ENCODE measurements at regions not wholly inside any gene's neighbourhood (a gene's known extent, or its start where the extent isn't known, plus 50 kb on each side); places are given as distances from the start of the nearest gene placed in this dataset.

GRCh38 chr7:79658304-79658703, 204.8 kb upstream of the MAGI2 start:
- Histone ChIP-seq H3K9me3 (no peaks in the 10 kb centered on the region), H3K4me3 (no peak overlapping the region), H3K27me3 (no peaks in the 10 kb centered on the region), H3K4me1 (no peaks in the 10 kb centered on the region), H3K36me3 (no peaks in the 10 kb centered on the region), H3K27ac (no peak overlapping the region)
- ATAC-seq (no peak), DNase-seq (no peak)
- TF ChIP-seq POLR2A (IDR thresholded peaks at IDR 0.05) (no peak), CTCF (IDR thresholded peaks at IDR 0.05 in 4 of 5, conservative IDR thresholded peaks at IDR 0.05 in 1 of 5) (no peak)
- in situ Hi-C loops (cut with MboI; ENCODE audit: low sequenced_read_pairs in 4 of 4) (no loop called here), intact Hi-C loops (cut with DNase I; ENCODE audit: low total_unique reads) (no loop called here)

DNA sequence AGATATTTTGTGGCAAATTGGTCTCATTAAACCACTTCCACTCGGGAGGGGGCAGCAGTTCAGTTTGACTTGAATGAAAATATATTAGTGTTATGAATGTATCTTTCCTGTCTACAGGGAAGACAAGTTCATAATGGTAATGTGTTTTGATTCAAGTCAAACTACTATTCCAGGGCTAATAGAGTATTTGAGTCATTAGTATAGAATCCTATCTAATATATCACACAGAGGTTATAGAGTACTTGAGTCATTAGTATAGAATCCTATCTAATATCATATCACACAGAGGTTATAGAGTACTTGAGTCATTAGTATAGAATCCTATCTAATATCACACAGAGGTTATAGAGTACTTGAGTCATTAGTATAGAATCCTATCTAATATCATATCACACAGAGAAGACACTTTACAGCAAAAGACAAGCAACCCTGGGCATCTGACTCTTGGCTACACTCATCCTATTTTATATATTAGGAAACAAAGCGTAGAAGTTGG, 199.7 kb upstream of the MAGI2 start:
- Histone ChIP-seq H3K36me3 (no peaks in the 10 kb centered on the region), H3K27me3 (no peaks in the 10 kb centered on the region), H3K4me1 (no peaks in the 10 kb centered on the region), H3K4me3 (no peak overlapping the region), H3K9me3 (no peaks in the 10 kb centered on the region), H3K27ac (no peak overlapping the region)
- TF ChIP-seq POLR2A (IDR thresholded peaks at IDR 0.05) (no peak), CTCF (IDR thresholded peaks at IDR 0.05 in 4 of 5, conservative IDR thresholded peaks at IDR 0.05 in 1 of 5) (no peak)
- ATAC-seq (no peak), DNase-seq (no peak)
- intact Hi-C loops (cut with DNase I; ENCODE audit: low total_unique reads) (no loop called here), in situ Hi-C loops (cut with MboI; ENCODE audit: low sequenced_read_pairs in 4 of 4) (no loop called here)

DNA sequence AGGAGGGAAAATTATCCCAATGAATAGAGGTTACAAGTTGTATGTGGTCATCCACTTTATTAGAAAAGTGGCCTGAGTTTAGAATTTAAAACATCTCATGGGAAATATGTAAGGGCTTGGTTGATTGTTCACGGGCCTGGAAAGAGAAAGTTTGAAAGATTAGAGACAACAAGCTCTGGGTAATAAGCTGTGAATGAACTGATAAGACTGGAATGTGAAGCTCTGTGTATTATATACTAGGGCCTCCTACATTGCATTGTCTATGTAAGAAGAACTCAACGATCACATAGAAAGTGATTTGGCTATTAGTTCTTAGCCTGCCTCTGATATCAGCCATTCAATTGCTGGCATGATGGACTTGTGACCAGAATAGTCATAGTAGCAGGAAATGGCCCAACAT, 199.2 kb upstream of the MAGI2 start:
- no peaks in the 10 kb centered on the region for H3K36me3 ChIP-seq
- in situ Hi-C loops (cut with MboI; ENCODE audit: low sequenced_read_pairs in 4 of 4): no loop called here
- no peaks in the 10 kb centered on the region for H3K27me3 ChIP-seq
- no peak overlapping the region for H3K4me3 ChIP-seq
- intact Hi-C loops (cut with DNase I; ENCODE audit: low total_unique reads): no loop called here
- H3K9me3 ChIP-seq: no peaks in the 10 kb centered on the region
- ATAC-seq: no peak
- H3K4me1 ChIP-seq: no peaks in the 10 kb centered on the region
- no peak for DNase-seq
- no peak overlapping the region for H3K27ac ChIP-seq
- TF ChIP-seq POLR2A (IDR thresholded peaks at IDR 0.05) (no peak), CTCF (IDR thresholded peaks at IDR 0.05 in 4 of 5, conservative IDR thresholded peaks at IDR 0.05 in 1 of 5) (no peak)

- in situ Hi-C loops (cut with MboI; ENCODE audit: low sequenced_read_pairs in 4 of 4): no loop called here
- H3K36me3 ChIP-seq: no peaks in the 10 kb centered on the region
- no peak overlapping the region for H3K27ac ChIP-seq
- TF ChIP-seq CTCF (IDR thresholded peaks at IDR 0.05 in 4 of 5, conservative IDR thresholded peaks at IDR 0.05 in 1 of 5) (no peak), POLR2A (IDR thresholded peaks at IDR 0.05) (no peak)
- ATAC-seq: no peak
- no peaks in the 10 kb centered on the region for H3K27me3 ChIP-seq
- no peak overlapping the region for H3K4me3 ChIP-seq
- no peak for DNase-seq
- intact Hi-C loops (cut with DNase I; ENCODE audit: low total_unique reads): no loop called here
- H3K4me1 ChIP-seq: no peaks in the 10 kb centered on the region
- H3K9me3 ChIP-seq: no peaks in the 10 kb centered on the region
These were observed 194.2 kb upstream of the MAGI2 start for GRCh38 chr7:79647711-79648110.

GRCh38 chr7:79646278-79646677, 192.8 kb upstream of the MAGI2 start:
- Histone ChIP-seq H3K36me3 (no peaks in the 10 kb centered on the region), H3K9me3 (no peaks in the 10 kb centered on the region), H3K4me3 (no peak overlapping the region), H3K27ac (no peak overlapping the region), H3K27me3 (no peaks in the 10 kb centered on the region), H3K4me1 (no peaks in the 10 kb centered on the region)
- TF ChIP-seq CTCF (IDR thresholded peaks at IDR 0.05 in 4 of 5, conservative IDR thresholded peaks at IDR 0.05 in 1 of 5) (no peak), POLR2A (IDR thresholded peaks at IDR 0.05) (no peak)
- ATAC-seq (no peak), DNase-seq (no peak)
- in situ Hi-C loops (cut with MboI; ENCODE audit: low sequenced_read_pairs in 4 of 4) (no loop called here), intact Hi-C loops (cut with DNase I; ENCODE audit: low total_unique reads) (no loop called here)

Data from gastrocnemius medialis (tissue), 4 donors.